ENCODE measurements at regions not wholly inside any gene's neighbourhood (a gene's known extent, or its start where the extent isn't known, plus 50 kb on each side); places are given as distances from the start of the nearest gene placed in this dataset.

GRCh38 chr9:115985657-115986056, 167.9 kb upstream of the PAPPA start:
- H3K9me3 Mint-ChIP-seq = no peaks in the 10 kb centered on the region
- Histone ChIP-seq H3K27ac (ENCODE audit: insufficient read length, low read depth, low read length) (no peak overlapping the region), H3K23ac (ENCODE audit: insufficient read length, low read depth, low read length) (no peak overlapping the region), H3K9me3 (ENCODE audit: control insufficient read depth, low read depth, low read length) (no peaks in the 10 kb centered on the region), H4K20me1 (ENCODE audit: control insufficient read depth, insufficient read depth, insufficient read length) (no peaks in the 10 kb centered on the region), H4K91ac (ENCODE audit: insufficient read length, low read depth, low read length) (no peak overlapping the region), H3K23me2 (ENCODE audit: insufficient read length, low read depth, low read length, poor library complexity, severe bottlenecking) (no peaks in the 10 kb centered on the region), H3K56ac (ENCODE audit: insufficient read length, low read depth, low read length) (no peak overlapping the region), H3K4me1 (ENCODE audit: insufficient read depth, low read length) (no peaks in the 10 kb centered on the region), H3K79me2 (ENCODE audit: insufficient read depth, low read length) (no peaks in the 10 kb centered on the region), H3K9ac (ENCODE audit: extremely low read depth, insufficient read length, low read length) (no peak overlapping the region), H3K18ac (ENCODE audit: insufficient read length, low read depth, low read length) (no peak overlapping the region), H4K5ac (ENCODE audit: insufficient read length, low read depth, low read length) (no peak overlapping the region), H3T11ph (ENCODE audit: low read length) (no peak overlapping the region), H2AK5ac (ENCODE audit: insufficient read length, low read length) (no peak overlapping the region), H3K4me2 (ENCODE audit: insufficient read depth, insufficient read length, low read length) (no peak overlapping the region), H2BK120ac (ENCODE audit: low read depth, low read length, poor library complexity, severe bottlenecking) (no peak overlapping the region), H2AFZ (ENCODE audit: low read length) (no peak overlapping the region), H2BK15ac (ENCODE audit: low read depth, low read length) (no peak overlapping the region), H3K27me3 (ENCODE audit: insufficient read depth, low read length) (no peaks in the 10 kb centered on the region), H3K4ac (ENCODE audit: low read depth, low read length) (no peak overlapping the region), H3K14ac (ENCODE audit: insufficient read depth, low read length) (no peak overlapping the region), H2BK20ac (ENCODE audit: low read depth, low read length, poor library complexity, severe bottlenecking) (no peak overlapping the region), H4K8ac (replicated peaks; ENCODE audit: insufficient read length, low read depth, low read length) (no peak overlapping the region), H3K79me1 (ENCODE audit: insufficient read depth, low read depth, low read length, poor library complexity, severe bottlenecking) (no peaks in the 10 kb centered on the region), H2BK5ac (ENCODE audit: insufficient read length, low read length) (no peak overlapping the region), H2BK12ac (ENCODE audit: insufficient read length, low read depth, low read length) (no peak overlapping the region)
- H3K27ac Mint-ChIP-seq = no peak overlapping the region
- TF ChIP-seq, protein P1, sequence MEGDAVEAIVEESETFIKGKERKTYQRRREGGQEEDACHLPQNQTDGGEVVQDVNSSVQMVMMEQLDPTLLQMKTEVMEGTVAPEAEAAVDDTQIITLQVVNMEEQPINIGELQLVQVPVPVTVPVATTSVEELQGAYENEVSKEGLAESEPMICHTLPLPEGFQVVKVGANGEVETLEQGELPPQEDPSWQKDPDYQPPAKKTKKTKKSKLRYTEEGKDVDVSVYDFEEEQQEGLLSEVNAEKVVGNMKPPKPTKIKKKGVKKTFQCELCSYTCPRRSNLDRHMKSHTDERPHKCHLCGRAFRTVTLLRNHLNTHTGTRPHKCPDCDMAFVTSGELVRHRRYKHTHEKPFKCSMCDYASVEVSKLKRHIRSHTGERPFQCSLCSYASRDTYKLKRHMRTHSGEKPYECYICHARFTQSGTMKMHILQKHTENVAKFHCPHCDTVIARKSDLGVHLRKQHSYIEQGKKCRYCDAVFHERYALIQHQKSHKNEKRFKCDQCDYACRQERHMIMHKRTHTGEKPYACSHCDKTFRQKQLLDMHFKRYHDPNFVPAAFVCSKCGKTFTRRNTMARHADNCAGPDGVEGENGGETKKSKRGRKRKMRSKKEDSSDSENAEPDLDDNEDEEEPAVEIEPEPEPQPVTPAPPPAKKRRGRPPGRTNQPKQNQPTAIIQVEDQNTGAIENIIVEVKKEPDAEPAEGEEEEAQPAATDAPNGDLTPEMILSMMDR (conservative IDR thresholded peaks at IDR 0.05) = no peak
- DNase-seq = no peak
- H3K4me1 Mint-ChIP-seq = peaks cover 1 to 2% of the 10 kb centered on the region in 2 experiments
- no CpG with 5 or more reads among the region's 1 CpG for WGBS (ENCODE audit: extremely low coverage, insufficient read length, low lambda C conversion rate)
- H3K4me3 Mint-ChIP-seq = no peak overlapping the region
- H3K27me3 Mint-ChIP-seq (ENCODE audit: low read depth) = no peaks in the 10 kb centered on the region; the same call in none of the 2 replicates
- H3K36me3 Mint-ChIP-seq (ENCODE audit: insufficient read depth in 1 of 3, low read depth in 3 of 3) = no peaks in the 10 kb centered on the region
